22Rv1 (cell line): ENCODE measurements at regions not wholly inside any gene's neighbourhood (a gene's known extent, or its start where the extent isn't known, plus 50 kb on each side); places are given as distances from the start of the nearest gene placed in this dataset.

ENCODE experiments used
- CTCF ChIP-seq: fragments of 450-650 bp; IDR thresholded peaks from 2 replicates; pipeline ENCODE4 v1.5.1; 2017; ENCODE audit warnings: mild to moderate bottlenecking
- ZFX ChIP-seq: fragments of 450-650 bp; IDR thresholded peaks from 2 replicates; pipeline ENCODE4 v1.6.1; 2017; ENCODE audit warnings: antibody characterized with exemption, borderline replicate concordance

GRCh38 chr9:4424891-4425290, 65.4 kb upstream of the SLC1A1 start:
- no peak for TF ChIP-seq CTCF
- TF ChIP-seq ZFX: no peak
